ENCODE measurements at regions not wholly inside any gene's neighbourhood (a gene's known extent, or its start where the extent isn't known, plus 50 kb on each side); places are given as distances from the start of the nearest gene placed in this dataset.

DNA sequence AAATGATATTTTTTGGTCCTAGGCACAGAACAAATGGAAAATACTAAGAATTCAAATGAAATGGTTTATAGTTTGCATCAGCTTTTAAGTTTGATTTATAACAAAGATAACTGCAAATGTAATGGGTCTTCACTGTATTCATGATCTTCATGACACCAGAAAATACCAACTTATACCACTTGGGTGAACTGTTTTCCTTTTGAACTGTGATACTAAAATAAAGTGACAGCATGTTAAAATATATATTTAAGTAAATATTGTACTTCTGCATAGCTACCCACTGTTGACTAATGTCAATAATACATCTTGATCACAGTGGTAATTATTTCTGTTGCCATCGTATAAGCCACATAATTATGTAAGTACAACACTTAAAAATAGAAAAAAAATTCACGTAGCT is 442.0 kb upstream of the ANKRD30A start:
- Mint-ChIP-seq H3K4me3 (no peak overlapping the region), H3K27ac (no peak overlapping the region), H3K9me3 (no peaks in the 10 kb centered on the region), H3K27me3 (no peaks in the 10 kb centered on the region), H3K36me3 (ENCODE audit: low read depth) (no peaks in the 10 kb centered on the region), H3K4me1 (ENCODE audit: low read depth) (no peaks in the 10 kb centered on the region)
- ATAC-seq = no peak
- ChIA-PET POLR2A (no interaction called here), CTCF (no interaction called here)
- no peak for DNase-seq
- TF ChIP-seq, protein P1, sequence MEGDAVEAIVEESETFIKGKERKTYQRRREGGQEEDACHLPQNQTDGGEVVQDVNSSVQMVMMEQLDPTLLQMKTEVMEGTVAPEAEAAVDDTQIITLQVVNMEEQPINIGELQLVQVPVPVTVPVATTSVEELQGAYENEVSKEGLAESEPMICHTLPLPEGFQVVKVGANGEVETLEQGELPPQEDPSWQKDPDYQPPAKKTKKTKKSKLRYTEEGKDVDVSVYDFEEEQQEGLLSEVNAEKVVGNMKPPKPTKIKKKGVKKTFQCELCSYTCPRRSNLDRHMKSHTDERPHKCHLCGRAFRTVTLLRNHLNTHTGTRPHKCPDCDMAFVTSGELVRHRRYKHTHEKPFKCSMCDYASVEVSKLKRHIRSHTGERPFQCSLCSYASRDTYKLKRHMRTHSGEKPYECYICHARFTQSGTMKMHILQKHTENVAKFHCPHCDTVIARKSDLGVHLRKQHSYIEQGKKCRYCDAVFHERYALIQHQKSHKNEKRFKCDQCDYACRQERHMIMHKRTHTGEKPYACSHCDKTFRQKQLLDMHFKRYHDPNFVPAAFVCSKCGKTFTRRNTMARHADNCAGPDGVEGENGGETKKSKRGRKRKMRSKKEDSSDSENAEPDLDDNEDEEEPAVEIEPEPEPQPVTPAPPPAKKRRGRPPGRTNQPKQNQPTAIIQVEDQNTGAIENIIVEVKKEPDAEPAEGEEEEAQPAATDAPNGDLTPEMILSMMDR (IDR thresholded peaks at IDR 0.05) = no peak
- intact Hi-C loops (cut with micrococcal nuclease) = no loop called here

DNA sequence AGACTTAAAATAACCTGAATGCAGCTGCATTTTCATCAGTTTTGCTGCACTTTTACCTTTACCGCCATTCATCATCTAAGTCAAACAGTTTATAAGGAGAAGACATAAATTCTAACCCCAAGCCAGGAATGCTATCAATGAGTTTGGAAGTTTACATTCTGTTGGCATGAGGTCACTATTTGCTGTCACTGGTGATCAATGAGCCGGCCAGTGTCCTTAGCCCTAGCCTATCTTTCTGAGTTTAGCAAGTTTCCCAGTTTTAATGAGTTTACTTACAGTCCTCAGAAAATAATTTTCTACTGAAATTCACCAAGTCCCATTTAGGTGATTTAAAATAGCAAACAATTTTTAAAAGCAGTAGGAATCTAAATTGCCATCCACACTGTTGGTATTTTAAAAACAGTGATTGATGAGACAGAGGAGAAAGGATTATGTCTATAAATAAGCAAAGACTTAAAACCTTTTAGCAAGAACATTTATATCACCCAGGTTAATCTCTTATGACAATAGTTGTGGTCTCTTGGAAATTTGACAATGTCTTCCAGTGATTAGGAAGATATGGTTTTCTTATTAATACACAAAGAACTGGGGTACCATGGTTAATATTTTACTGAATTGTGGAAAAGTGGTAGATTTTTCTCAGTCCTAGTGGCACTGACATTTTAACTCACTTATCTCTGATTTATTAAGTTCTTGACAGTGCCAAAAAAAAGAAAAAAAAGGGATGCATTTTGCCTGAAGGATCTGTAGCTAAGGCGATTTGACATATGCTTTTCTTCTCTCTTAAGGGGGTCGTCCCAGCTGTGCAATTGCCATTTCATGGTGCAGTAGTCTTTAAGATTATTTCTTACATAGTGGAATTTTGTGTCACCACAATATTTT is 443.4 kb upstream of the ANKRD30A start:
- ATAC-seq (no peak), DNase-seq (no peak)
- Mint-ChIP-seq H3K27me3 (no peaks in the 10 kb centered on the region), H3K4me1 (ENCODE audit: low read depth) (no peaks in the 10 kb centered on the region), H3K4me3 (no peak overlapping the region), H3K36me3 (ENCODE audit: low read depth) (no peaks in the 10 kb centered on the region), H3K27ac (no peak overlapping the region), H3K9me3 (no peaks in the 10 kb centered on the region)
- ChIA-PET CTCF (no interaction called here), POLR2A (no interaction called here)
- TF ChIP-seq, protein P1 (IDR thresholded peaks at IDR 0.05) = no peak
- intact Hi-C loops (cut with micrococcal nuclease) = loop anchor here (2.0 kb wide), 1 partner anchor 33 kb away; no protein-coding TSS in a partner anchor

DNA sequence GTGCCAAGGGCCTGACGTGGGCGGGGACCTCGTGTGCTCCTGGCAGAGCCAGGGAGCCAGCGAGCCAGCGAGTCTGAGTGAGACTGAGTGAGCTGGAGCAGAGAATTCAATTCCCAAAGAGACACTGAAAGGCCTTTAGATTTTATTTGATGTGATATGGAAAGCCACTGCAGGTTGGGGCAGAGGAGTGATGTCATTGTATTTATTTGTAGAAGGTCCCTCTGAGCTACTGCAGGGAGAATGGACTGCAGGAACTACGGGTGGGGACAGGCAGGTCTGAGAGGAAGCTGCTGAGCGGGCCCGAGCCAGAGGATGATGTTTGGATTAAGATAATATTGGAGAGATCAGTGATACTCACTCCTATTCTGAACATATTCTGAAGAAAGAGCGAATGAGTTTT is 445.8 kb upstream of the ANKRD30A start:
- intact Hi-C loops (cut with micrococcal nuclease) = no loop called here
- no peaks in the 10 kb centered on the region for H3K36me3 Mint-ChIP-seq (ENCODE audit: low read depth)
- ChIA-PET POLR2A (no interaction called here), CTCF (no interaction called here)
- no peak for ATAC-seq
- H3K4me1 Mint-ChIP-seq (ENCODE audit: low read depth) = no peaks in the 10 kb centered on the region
- TF ChIP-seq, protein P1 (IDR thresholded peaks at IDR 0.05) = no peak
- no peak overlapping the region for H3K4me3 Mint-ChIP-seq
- H3K9me3 Mint-ChIP-seq = no peaks in the 10 kb centered on the region
- DNase-seq = no peak
- H3K27ac Mint-ChIP-seq = no peak overlapping the region
- H3K27me3 Mint-ChIP-seq = no peaks in the 10 kb centered on the region

DNA sequence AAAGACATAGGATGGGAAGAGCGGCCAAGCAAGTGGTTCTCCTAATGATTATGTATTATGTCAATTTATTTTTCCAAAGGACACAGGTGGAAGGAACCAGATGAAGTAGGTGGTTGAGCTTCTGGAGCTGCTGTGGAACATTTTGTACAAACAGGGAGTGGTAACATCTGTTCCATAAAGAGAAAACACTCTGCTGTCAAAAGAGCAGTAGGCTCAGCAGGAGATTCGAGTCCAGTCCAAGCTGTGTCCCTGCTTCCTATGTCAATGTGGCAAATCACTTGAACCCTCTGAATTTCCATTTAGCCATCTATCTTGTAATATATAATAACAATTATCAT is 448.0 kb upstream of the ANKRD30A start:
- ChIA-PET CTCF (no interaction called here), POLR2A (no interaction called here)
- Mint-ChIP-seq H3K9me3 (no peaks in the 10 kb centered on the region), H3K4me1 (ENCODE audit: low read depth) (no peaks in the 10 kb centered on the region), H3K27me3 (no peaks in the 10 kb centered on the region), H3K36me3 (ENCODE audit: low read depth) (no peaks in the 10 kb centered on the region), H3K4me3 (no peak overlapping the region), H3K27ac (no peak overlapping the region)
- ATAC-seq (no peak), DNase-seq (no peak)
- TF ChIP-seq, protein P1 (IDR thresholded peaks at IDR 0.05) = no peak
- intact Hi-C loops (cut with micrococcal nuclease) = no loop called here

DNA sequence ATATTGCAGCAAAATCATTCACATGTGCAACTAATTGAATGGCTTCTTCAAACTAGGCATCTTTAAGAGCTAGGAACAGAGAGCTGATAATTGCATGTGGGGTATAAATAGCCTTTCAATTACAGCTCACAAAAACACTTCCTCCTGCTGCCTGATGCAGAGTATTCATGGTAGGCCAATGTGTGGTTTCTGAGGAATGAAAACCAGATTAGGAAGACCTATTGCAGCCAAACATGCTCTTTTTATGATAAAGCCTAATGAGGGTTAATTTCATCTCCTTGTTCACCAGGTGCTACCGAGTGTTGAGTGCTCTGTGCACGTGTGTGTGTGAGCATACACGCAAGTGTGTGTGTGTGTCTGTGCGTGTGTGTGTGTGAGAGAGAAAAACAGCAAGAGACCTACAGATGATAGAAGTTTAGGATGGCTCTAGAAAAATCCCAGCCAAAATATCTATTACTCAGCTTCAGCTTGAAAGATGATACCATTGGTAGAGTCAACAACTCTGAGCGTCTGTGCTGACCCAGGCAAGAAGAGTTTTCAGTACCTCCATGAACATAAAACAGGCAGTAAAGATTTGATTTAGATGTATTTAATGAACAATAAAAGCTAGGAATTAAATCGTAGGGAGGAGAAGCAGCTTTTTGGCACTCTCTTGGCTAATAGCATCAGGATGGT is 448.5 kb upstream of the ANKRD30A start:
- intact Hi-C loops (cut with micrococcal nuclease) = no loop called here
- H3K27ac Mint-ChIP-seq = no peak overlapping the region
- H3K36me3 Mint-ChIP-seq (ENCODE audit: low read depth) = no peaks in the 10 kb centered on the region
- no peaks in the 10 kb centered on the region for H3K27me3 Mint-ChIP-seq
- ATAC-seq (no peak), DNase-seq (no peak)
- TF ChIP-seq, protein P1 (IDR thresholded peaks at IDR 0.05) = no peak
- no peaks in the 10 kb centered on the region for H3K4me1 Mint-ChIP-seq (ENCODE audit: low read depth)
- no peak overlapping the region for H3K4me3 Mint-ChIP-seq
- CTCF ChIA-PET = no interaction called here
- no peaks in the 10 kb centered on the region for H3K9me3 Mint-ChIP-seq
- POLR2A ChIA-PET = no interaction called here
